ENCODE measurements at regions not wholly inside any gene's neighbourhood (a gene's known extent, or its start where the extent isn't known, plus 50 kb on each side); places are given as distances from the start of the nearest gene placed in this dataset.

GRCh38 chr22:20641198-20641892 lies 132.6 kb upstream of the SERPIND1 start:
- TF ChIP-seq POLR2AphosphoS5 (IDR thresholded peaks at IDR 0.05) = no peak
- no peak for DNase-seq
- Histone ChIP-seq H3K27ac (no peak overlapping the region), H3K27me3 (replicated peaks in 1 of 7) (peaks cover 0 to 11% (median 0%) of the 10 kb centered on the region in 7 donors), H3K4me3 (no peak overlapping the region), H3K36me3 (no peaks in the 10 kb centered on the region), H3K9me3 (peaks cover 0 to 5% (median 2%) of the 10 kb centered on the region in 8 donors), H3K4me1 (no peaks in the 10 kb centered on the region)
- intact Hi-C loops (cut with DNase I; ENCODE audit: low total_unique reads) = no loop called here
- 71 to 83% (median 78%) methylated on average over 12 of the region's 12 CpGs for WGBS, 5 donors

GRCh38 chr22:20641919-20642579 lies 131.9 kb upstream of the SERPIND1 start:
- Histone ChIP-seq H3K9me3 (peaks cover 0 to 5% (median 2%) of the 10 kb centered on the region in 8 donors), H3K36me3 (no peaks in the 10 kb centered on the region), H3K4me3 (no peak overlapping the region), H3K27ac (no peak overlapping the region), H3K27me3 (replicated peaks in 1 of 7) (peaks cover 0 to 4% (median 0%) of the 10 kb centered on the region in 7 donors), H3K4me1 (no peaks in the 10 kb centered on the region)
- DNase-seq = no peak
- intact Hi-C loops (cut with DNase I; ENCODE audit: low total_unique reads) = no loop called here
- TF ChIP-seq CTCF (IDR thresholded peaks at IDR 0.05 in 8 of 11, conservative IDR thresholded peaks at IDR 0.05 in 3 of 11) (no peak), POLR2AphosphoS5 (IDR thresholded peaks at IDR 0.05) (no peak), POLR2A (IDR thresholded peaks at IDR 0.05) (no peak)
- 72 to 82% (median 76%) methylated on average over 5 of the region's 5 CpGs for WGBS, 5 donors

GRCh38 chr22:20642668-20643179 lies 131.2 kb upstream of the SERPIND1 start:
- TF ChIP-seq CTCF (IDR thresholded peaks at IDR 0.05 in 8 of 11, conservative IDR thresholded peaks at IDR 0.05 in 3 of 11) (no peak), POLR2AphosphoS5 (IDR thresholded peaks at IDR 0.05) (no peak), POLR2A (IDR thresholded peaks at IDR 0.05) (no peak)
- H3K4me1 ChIP-seq = no peaks in the 10 kb centered on the region
- no peak for DNase-seq
- 87 to 98% (median 89%) methylated on average over 3 of the region's 3 CpGs for WGBS, 5 donors
- peaks cover 0 to 3% (median 0%) of the 10 kb centered on the region in 7 donors for H3K27me3 ChIP-seq (replicated peaks in 1 of 7)
- H3K4me3 ChIP-seq = no peak overlapping the region
- no peaks in the 10 kb centered on the region for H3K36me3 ChIP-seq
- H3K27ac ChIP-seq = no peak overlapping the region
- intact Hi-C loops (cut with DNase I; ENCODE audit: low total_unique reads) = no loop called here
- H3K9me3 ChIP-seq = peaks cover 0 to 5% (median 2%) of the 10 kb centered on the region in 8 donors

- intact Hi-C loops (cut with DNase I; ENCODE audit: low total_unique reads) = no loop called here
- Histone ChIP-seq H3K27ac (no peak overlapping the region), H3K27me3 (replicated peaks in 1 of 7) (peaks cover 0 to 3% (median 0%) of the 10 kb centered on the region in 7 donors), H3K9me3 (peaks cover 0 to 5% (median 2%) of the 10 kb centered on the region in 8 donors), H3K4me1 (no peaks in the 10 kb centered on the region), H3K4me3 (no peak overlapping the region), H3K36me3 (no peaks in the 10 kb centered on the region)
- no peak for DNase-seq
- no peak for TF ChIP-seq CTCF (IDR thresholded peaks at IDR 0.05 in 8 of 11, conservative IDR thresholded peaks at IDR 0.05 in 3 of 11)
- WGBS, 5 donors = 86 to 94% (median 89%) methylated on average over 3 of the region's 3 CpGs
Measured at GRCh38 chr22:20644071-20644642, 129.8 kb upstream of the SERPIND1 start.

Measured in spleen (tissue), 11 donors.